WERI-Rb-1 (cell line): ENCODE measurements at regions not wholly inside any gene's neighbourhood (a gene's known extent, or its start where the extent isn't known, plus 50 kb on each side); places are given as distances from the start of the nearest gene placed in this dataset.
A peak's percentile ranks its signal among the peaks of the same experiment; 100 is the strongest.

Experiments
- DNase-seq: peaks from one replicate; pipeline ENCODE4 v3.0.0-alpha.2; 2020
- H3K27ac ChIP-seq: fragments of 250-450 bp; sonication (Bioruptor Pico); 2 replicates; pipeline ENCODE4 v1.5.1; 2020; ENCODE audit warnings: mild to moderate bottlenecking, moderate library complexity
- H3K27me3 ChIP-seq: fragments of 250-450 bp; sonication (Bioruptor Pico); 2 replicates; pipeline ENCODE4 v1.5.1; 2021; ENCODE audit warnings: mild to moderate bottlenecking, low read depth, moderate library complexity; ENCODE audit not compliant: insufficient read depth, severe bottlenecking
- H3K36me3 ChIP-seq: fragments of 250-450 bp; sonication (Bioruptor Pico); 2 replicates; pipeline ENCODE4 v1.5.1; 2020; ENCODE audit warnings: mild to moderate bottlenecking, moderate library complexity
- H3K4me3 ChIP-seq: 2 replicates; pipeline ENCODE4 v1.5.1; 2011; ENCODE audit warnings: low read depth, mild to moderate bottlenecking, control low read depth, low read length
- H3K9me3 ChIP-seq: fragments of 250-450 bp; sonication (Bioruptor Pico); 2 replicates; pipeline ENCODE4 v1.5.1; 2021; ENCODE audit warnings: mild to moderate bottlenecking, moderate library complexity; ENCODE audit not compliant: severe bottlenecking
- CTCF ChIP-seq: IDR thresholded peaks from 2 replicates; pipeline ENCODE4 v1.5.1; 2011; ENCODE audit warnings: low read depth, mild to moderate bottlenecking, control low read depth, inconsistent platforms, low read length

GRCh38 chr4:117489107-117489506 is 403.7 kb upstream of the TRAM1L1 start:
- no peak for DNase-seq
- no peaks in the 10 kb centered on the region for H3K36me3 ChIP-seq
- no peaks in the 10 kb centered on the region for H3K9me3 ChIP-seq
- no peak for TF ChIP-seq CTCF
- no peak overlapping the region for H3K27ac ChIP-seq
- no peak overlapping the region for H3K4me3 ChIP-seq
- no peaks in the 10 kb centered on the region for H3K27me3 ChIP-seq

GRCh38 chr4:117491516-117491915 is 406.1 kb upstream of the TRAM1L1 start:
- TF ChIP-seq CTCF = no peak
- no peak for DNase-seq
- Histone ChIP-seq H3K9me3 (no peaks in the 10 kb centered on the region), H3K4me3 (no peak overlapping the region), H3K36me3 (no peaks in the 10 kb centered on the region), H3K27me3 (no peaks in the 10 kb centered on the region), H3K27ac (peak overlapping the region; percentile 33; the same call in 1 of the 2 replicates)

- no peak for TF ChIP-seq CTCF
- H3K36me3 ChIP-seq = no peaks in the 10 kb centered on the region
- H3K27ac ChIP-seq = no peak overlapping the region
- DNase-seq = no peak
- H3K4me3 ChIP-seq = no peak overlapping the region
- no peaks in the 10 kb centered on the region for H3K27me3 ChIP-seq
- H3K9me3 ChIP-seq = no peaks in the 10 kb centered on the region
These were observed 410.4 kb upstream of the TRAM1L1 start for GRCh38 chr4:117495802-117496201.

GRCh38 chr4:117512414-117512813 is 427.0 kb upstream of the TRAM1L1 start:
- H3K27me3 ChIP-seq = no peaks in the 10 kb centered on the region
- no peak for TF ChIP-seq CTCF
- no peaks in the 10 kb centered on the region for H3K36me3 ChIP-seq
- H3K9me3 ChIP-seq = no peaks in the 10 kb centered on the region
- no peak overlapping the region for H3K4me3 ChIP-seq
- H3K27ac ChIP-seq = no peak overlapping the region
- DNase-seq = no peak

- TF ChIP-seq CTCF = no peak
- Histone ChIP-seq H3K4me3 (no peak overlapping the region), H3K27ac (no peak overlapping the region), H3K9me3 (no peaks in the 10 kb centered on the region), H3K27me3 (no peaks in the 10 kb centered on the region), H3K36me3 (no peaks in the 10 kb centered on the region)
- no peak for DNase-seq
These were observed 429.2 kb upstream of the TRAM1L1 start for GRCh38 chr4:117514391-117515175.

- no peak for DNase-seq
- TF ChIP-seq CTCF = no peak
- no peak overlapping the region for H3K27ac ChIP-seq
These were observed 430.5 kb upstream of the TRAM1L1 start for GRCh38 chr4:117515921-117516320.

More at GRCh38 chr4:117515921-117516320, 430.5 kb upstream of the TRAM1L1 start:
- Histone ChIP-seq H3K36me3 (no peaks in the 10 kb centered on the region), H3K4me3 (no peak overlapping the region), H3K9me3 (no peaks in the 10 kb centered on the region), H3K27me3 (no peaks in the 10 kb centered on the region)
